Posterior vena cava (tissue), 2 donors: ENCODE measurements at regions not wholly inside any gene's neighbourhood (a gene's known extent, or its start where the extent isn't known, plus 50 kb on each side); places are given as distances from the start of the nearest gene placed in this dataset.
"Not testable (repeated sequence)": the region's sequence is repeated elsewhere in the genome, so short reads cannot be mapped to it uniquely, and the experiment has no call there.

Experiments used
- DNase-seq: peaks from one replicate; pipeline ENCODE4 v3.0.0-alpha.2; 2020; ENCODE audit warnings: low spot score
- intact Hi-C, 2 donors: fragments of 100-400 bp; cut with DNase I; formaldehyde crosslinking; loops; one replicate each; pipeline versions ENCODE4 v1.14.1 to v1.14.2; 2022 to 2023
- donor health status: DM: yes; HTN: yes; CAD: no.
- donor health status: DM: yes; HTN: yes; CAD: no.

GRCh38 chr5:179459771-179460170, 90.6 kb upstream of the RUFY1 start:
- intact Hi-C loops: no loop called here
- DNase-seq: no peak

DNA sequence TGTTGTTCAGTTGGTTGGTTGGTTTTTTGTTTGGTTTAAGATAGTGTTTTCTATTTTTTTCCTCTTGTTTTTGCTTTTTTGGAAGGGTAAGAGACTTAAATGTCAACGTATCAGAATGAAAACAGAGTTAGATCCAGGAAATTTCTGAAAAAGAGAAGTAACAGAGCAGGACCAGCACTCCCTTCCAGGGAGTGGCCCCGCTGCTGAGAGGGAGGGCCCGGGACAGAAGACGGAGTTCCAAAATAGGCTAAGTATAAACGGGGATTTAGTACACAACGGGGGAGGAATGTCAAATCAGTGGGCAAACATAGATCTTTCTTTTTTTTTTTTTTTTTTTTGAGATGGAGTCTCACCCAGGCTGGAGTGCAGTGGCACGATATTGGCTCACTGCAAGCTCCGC, 92.7 kb upstream of the RUFY1 start:
- intact Hi-C loops: no loop called here

DNA sequence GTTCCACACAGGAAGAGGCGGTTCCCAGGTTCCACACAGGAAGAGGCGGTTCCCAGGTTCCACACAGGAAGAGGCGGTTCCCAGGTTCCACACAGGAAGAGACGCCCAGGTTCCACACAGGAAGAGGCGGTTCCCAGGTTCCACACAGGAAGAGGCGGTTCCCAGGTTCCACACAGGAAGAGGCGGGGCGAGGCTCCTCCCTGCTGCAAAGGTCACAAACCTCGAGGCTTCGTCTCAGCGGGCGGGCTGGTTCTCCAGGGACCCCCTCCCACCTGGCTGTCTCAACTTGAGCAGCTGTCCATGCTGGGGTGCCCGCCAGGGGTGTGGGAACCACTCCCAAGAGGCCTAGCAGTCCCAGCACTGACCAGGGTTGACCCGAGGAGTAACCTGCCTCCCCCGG, 94.3 kb upstream of the RUFY1 start:
- intact Hi-C loops: not testable (repeated sequence)
- peak; percentile 77 for DNase-seq

More for the DNA sequence above, 92.7 kb upstream of the RUFY1 start:
- no peak for DNase-seq

- intact Hi-C loops: no loop called here
Observed at GRCh38 chr5:179455320-179455719, 95.0 kb upstream of the RUFY1 start.

DNA sequence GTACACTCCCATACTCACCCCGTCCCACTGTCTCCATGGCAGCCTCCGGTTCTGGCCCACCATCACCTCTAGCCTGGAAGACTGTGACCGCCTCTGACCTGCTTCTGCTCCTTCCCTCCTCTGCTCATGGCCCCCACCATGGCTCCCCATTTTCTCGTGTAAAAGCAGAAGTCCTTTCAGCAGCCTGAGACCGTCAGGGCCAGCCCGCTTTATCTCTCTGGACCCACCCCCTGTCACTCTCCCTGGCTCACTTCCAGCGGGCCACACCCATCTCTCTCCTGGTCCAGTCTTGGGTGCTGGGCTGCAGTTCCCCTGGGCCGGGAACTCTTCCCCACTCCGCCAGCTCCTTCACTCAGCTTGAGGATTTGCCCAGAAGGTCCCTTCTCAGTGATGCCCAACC, 96.0 kb upstream of the RUFY1 start:
- peak; percentile 76 for DNase-seq
- intact Hi-C loops: no loop called here

More at GRCh38 chr5:179455320-179455719, 95.0 kb upstream of the RUFY1 start:
- peak; percentile 68 for DNase-seq

DNA sequence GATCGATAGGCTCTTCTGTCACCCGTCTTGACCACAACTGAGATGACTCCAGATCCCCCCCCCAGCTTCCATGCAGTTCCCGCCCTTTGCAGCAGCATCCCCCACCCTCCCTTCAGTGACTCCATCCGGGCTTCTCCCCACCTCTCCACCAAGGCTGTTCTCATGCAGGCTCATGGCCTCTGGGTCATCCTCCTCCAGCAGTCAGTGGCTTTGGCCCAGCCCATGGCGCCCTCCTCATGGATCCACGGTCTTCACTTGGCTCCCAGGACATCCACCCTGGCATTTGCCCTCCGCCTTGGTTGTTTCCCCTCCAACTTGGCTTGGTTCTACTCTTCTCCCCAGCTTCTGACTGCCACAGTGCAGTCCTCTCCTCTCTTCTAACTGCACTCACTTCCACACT, 96.7 kb upstream of the RUFY1 start:
- peak; percentile 37 for DNase-seq
- intact Hi-C loops: no loop called here

- peak; percentile 64 for DNase-seq
Observed at GRCh38 chr5:179452356-179453230, 97.8 kb upstream of the RUFY1 start.

DNA sequence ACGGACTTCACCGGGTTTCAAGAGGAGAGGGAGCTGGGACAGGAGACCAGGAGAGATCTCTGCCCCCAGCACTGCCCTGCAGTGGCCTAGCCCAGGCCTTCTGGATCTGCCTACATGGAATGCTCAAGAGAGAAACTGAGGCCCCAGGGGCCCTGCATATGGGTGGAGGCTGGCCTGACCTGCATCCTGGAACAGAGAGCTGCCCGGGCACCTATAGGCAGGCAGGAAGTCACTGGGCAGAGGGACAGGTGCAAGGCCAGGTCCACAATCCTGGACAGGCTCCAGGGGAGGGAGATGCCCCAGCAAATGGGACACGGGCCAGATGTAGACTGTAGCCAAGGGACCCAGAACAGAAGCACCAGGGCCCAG, 98.5 kb upstream of the RUFY1 start:
- intact Hi-C loops: no loop called here

More at GRCh38 chr5:179452356-179453230, 97.8 kb upstream of the RUFY1 start:
- intact Hi-C loops: no loop called here

GRCh38 chr5:179451114-179451827, 99.1 kb upstream of the RUFY1 start:
- intact Hi-C loops: no loop called here
- peak; percentile 73 for DNase-seq

More for the DNA sequence above, 98.5 kb upstream of the RUFY1 start:
- DNase-seq: peak; percentile 70

DNA sequence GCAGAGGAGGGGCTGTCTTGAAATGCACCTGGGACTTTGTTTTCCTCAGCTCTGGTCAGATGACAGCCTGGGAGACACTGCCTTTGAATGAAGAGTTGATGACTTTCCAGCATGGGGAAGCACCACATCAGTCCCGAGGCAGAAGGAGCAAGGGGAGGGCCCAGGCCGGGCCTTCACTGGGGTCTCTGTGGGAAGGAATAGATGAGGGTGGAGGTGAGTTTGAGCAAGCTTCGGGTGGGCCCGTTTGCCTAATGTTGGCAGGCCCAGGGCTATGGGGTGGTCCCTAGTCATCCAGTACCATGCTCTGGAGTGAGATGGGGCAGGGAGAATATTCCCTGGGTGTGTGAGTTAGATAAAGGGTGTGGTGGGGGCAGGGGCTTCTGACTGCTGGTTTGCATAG, 100.4 kb upstream of the RUFY1 start:
- intact Hi-C loops: not testable (repeated sequence)

GRCh38 chr5:179448282-179448681, 102.1 kb upstream of the RUFY1 start:
- intact Hi-C loops, DNase-seq: not testable (repeated sequence)

More for the DNA sequence above, 100.4 kb upstream of the RUFY1 start:
- DNase-seq: peak; percentile 62

DNA sequence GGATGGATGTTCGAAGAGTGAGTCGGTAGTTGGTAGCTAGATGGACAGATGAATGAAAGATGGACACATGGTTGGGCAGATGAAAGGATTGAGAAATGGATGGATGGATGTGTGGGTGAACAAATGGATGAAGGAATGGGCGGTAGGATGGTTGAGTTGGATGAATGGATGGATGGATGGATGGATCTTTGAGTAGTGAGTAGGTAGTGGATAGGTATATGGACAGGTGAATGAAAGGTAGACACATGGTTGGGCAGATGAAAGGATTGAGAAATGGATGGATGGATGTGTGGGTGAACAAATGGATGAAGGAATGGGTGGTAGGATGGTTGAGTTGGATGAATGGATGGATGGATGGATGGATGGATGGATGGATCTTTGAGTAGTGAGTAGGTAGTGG, 97.0 kb upstream of the ADAMTS2 start:
- DNase-seq, intact Hi-C loops: not testable (repeated sequence)

DNA sequence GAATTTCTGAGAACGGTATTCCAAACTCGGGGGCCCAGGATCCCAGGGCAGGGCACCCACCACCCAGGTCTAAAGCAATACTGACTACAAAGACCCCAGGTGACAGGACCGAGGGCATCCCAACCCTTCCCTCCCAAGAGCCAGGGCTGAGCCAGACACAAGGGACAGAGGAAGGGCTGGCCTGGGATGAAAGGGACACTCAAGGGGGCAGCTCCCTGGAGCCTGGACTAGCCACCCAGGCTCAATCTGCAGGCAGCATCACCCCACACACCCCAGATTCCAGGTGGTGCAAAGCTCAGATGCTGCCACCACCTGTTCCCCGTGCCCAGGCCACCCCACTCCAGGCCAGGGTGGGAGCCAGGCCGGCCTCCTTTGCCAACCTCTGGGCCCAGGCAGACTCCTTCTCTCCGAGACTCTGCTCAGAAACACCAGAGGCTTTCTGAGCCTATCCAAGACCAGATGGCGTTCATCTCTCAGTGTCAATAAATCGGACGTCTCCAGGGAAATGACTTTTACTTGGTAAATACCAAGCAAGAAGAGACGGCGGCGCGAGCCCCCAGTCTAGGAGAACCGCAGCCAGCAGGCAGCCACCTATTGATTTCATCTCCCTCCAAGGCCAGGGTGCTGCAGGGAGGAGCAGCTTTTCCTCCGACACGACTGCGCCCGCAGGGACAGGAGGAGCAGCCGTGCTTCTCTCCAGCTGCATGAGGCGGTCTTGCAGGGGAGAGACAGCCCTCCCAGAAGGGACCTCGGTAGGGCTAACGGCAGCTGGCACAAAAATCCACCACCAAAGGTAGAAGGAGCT, 94.1 kb upstream of the ADAMTS2 start:
- intact Hi-C loops: no loop called here
- peak; percentile 58 for DNase-seq

DNA sequence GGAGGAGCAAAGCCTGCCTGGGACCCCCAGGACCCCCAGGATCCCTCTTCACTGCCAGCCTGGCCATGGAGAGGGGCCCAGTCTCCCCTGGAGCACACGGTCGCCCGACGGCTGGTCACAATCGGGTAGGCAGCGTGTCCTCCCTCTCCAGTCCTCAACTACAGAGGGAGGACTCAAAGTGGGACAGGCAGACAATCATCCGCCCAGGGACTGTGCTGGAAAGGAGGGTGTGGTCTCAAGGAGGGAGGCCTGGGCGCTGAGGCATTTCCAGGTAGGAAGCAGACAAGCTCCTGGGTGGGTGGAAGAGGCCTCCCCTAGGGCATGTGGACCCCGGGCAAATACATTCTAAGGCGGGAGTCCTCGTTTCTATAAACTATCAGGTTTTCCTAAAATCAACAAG, 93.2 kb upstream of the ADAMTS2 start:
- intact Hi-C loops: no loop called here
- peak; percentile 64 for DNase-seq

DNA sequence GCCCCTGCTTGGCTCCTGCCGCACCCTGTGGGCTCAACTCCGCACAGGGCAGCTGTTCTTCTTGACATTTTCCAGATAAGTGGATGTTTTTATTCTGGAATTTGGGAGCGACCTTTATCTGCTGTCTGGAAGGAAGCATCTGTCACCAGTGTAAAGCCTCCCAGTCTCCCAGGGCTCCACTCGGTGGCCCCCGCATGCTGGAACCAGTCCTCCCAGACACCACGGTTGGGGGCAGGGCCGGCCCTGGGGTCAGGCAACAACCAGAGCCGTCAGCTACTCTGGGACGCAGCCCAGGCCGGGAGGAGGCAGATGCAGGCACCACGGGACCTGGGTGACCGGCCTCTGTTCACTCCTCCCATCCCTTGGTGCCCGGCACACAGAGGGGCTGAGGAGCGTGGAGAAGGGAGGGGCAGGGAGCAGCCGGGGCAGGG, 92.8 kb upstream of the ADAMTS2 start:
- intact Hi-C loops: no loop called here

DNA sequence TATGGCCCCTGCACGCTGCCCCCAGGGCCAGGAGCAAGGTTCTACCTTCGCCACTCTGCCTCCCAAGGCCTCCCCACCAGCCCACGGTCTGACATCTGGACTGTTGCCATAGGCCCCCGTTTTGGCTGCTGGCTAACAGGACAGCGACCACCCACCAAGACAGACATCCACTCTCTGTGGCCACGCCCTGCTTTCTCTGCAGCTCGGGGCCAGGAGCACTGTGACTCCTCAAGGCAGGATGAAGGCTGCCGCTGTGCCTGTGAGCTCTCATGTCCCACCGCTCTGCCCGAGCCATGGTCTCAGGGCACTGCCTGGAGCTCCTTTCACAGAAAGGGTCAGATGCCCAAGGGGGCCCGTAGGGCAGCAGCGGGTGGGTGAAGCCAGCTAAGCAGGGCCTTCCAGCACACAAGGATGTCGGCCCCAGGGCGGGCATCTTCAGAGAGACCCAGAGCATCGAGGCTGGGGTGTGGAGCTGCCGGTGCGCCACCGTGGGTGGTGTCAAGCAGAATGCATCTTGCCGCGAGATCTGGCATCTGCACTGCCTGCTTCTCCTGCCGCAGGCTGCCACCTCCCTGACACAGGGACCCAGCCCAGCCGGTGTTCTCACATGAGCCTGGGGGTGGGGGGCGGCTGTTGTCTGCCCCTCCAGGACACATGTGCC, 92.2 kb upstream of the ADAMTS2 start:
- peak; percentile 70 for DNase-seq
- intact Hi-C loops: no loop called here

More for the DNA sequence above, 92.8 kb upstream of the ADAMTS2 start:
- DNase-seq: peak; percentile 67

DNA sequence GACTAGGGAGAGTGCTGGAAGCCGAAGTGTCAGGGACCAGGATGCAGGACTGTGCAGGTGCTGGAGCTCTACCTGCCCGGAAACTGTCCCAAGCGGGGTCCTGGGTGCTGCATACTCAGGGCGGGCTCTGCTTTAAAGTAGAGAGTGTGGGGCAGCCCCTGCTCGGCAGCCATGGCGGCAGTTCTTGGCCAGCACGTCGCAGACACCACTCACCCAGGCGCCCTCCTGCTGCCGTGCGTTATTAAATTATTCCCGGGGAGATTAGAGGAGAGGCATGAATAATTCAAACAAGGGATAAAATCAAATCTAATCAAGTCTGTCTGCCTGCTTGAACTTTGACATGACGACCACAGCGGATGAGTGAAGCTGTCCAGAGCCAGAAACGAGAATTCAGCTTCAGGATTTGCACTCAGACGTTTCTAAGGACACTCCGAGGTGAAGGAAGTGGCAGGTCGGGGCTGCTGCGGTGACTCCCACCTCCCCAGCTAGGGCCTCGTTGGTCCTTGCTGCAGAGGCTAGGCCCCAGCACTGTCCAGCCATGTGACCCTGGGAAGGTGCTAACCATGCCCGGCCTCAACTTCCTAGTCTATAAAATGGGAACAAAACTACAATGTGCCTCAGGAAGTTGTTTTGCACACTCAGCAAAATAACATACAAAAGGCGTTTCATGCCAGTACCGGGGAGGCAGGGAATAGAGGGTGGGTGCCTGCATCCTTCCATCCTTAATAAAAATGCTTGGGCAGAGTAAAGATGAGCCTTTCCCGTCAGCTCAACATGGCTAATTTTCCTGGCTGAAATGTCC, 91.3 kb upstream of the ADAMTS2 start:
- DNase-seq: peak; percentile 63
- intact Hi-C loops: no loop called here

GRCh38 chr5:179435731-179436315, 90.6 kb upstream of the ADAMTS2 start:
- peak; percentile 24 for DNase-seq
- intact Hi-C loops: no loop called here
